GM19240 (cell line): ENCODE measurements at regions not wholly inside any gene's neighbourhood (a gene's known extent, or its start where the extent isn't known, plus 50 kb on each side); places are given as distances from the start of the nearest gene placed in this dataset.

Source experiments
- DNase-seq: peaks from one replicate; pipeline ENCODE4 v3.0.0; 2011; ENCODE audit warnings: low spot score; ENCODE audit not compliant: insufficient read length

GRCh38 chr4:125365731-125366130 lies 51.0 kb downstream of the FAT4 start:
- DNase-seq, result no peak

- DNase-seq, result no peak
Measured at GRCh38 chr4:125368146-125368545, 53.4 kb downstream of the FAT4 start.

- DNase-seq, result no peak
Measured at GRCh38 chr4:125368671-125369081, 53.9 kb downstream of the FAT4 start.

- DNase-seq, result no peak
Measured at GRCh38 chr4:125369098-125369497, 54.3 kb downstream of the FAT4 start.

GRCh38 chr4:125370478-125370877 lies 55.7 kb downstream of the FAT4 start:
- DNase-seq, result no peak

GRCh38 chr4:125382995-125383394 lies 68.2 kb downstream of the FAT4 start:
- no peak for DNase-seq

- DNase-seq, result no peak
Measured at GRCh38 chr4:125387770-125388169, 73.0 kb downstream of the FAT4 start.

- no peak for DNase-seq
Measured at GRCh38 chr4:125388613-125389012, 73.9 kb downstream of the FAT4 start.

GRCh38 chr4:125389713-125390112 lies 75.0 kb downstream of the FAT4 start:
- no peak for DNase-seq

- DNase-seq, result no peak
Measured at GRCh38 chr4:125390126-125390525, 75.4 kb downstream of the FAT4 start.

- no peak for DNase-seq
Measured at GRCh38 chr4:125390727-125391126, 76.0 kb downstream of the FAT4 start.

- DNase-seq, result no peak
Measured at GRCh38 chr4:125392694-125393093, 77.9 kb downstream of the FAT4 start.

GRCh38 chr4:125393825-125394224 lies 79.1 kb downstream of the FAT4 start:
- no peak for DNase-seq

- DNase-seq, result no peak
Measured at GRCh38 chr4:125397226-125397625, 82.5 kb downstream of the FAT4 start.

GRCh38 chr4:125398263-125399002 lies 83.7 kb downstream of the FAT4 start:
- no peak for DNase-seq

GRCh38 chr4:125400756-125401155 lies 86.0 kb downstream of the FAT4 start:
- DNase-seq, result no peak

- DNase-seq, result no peak
Measured at GRCh38 chr4:125401784-125402183, 87.0 kb downstream of the FAT4 start.

GRCh38 chr4:125420526-125420925 lies 105.8 kb downstream of the FAT4 start:
- no peak for DNase-seq

GRCh38 chr4:125421547-125421946 lies 106.8 kb downstream of the FAT4 start:
- DNase-seq, result no peak

- DNase-seq, result no peak
Measured at GRCh38 chr4:125423124-125423523, 108.4 kb downstream of the FAT4 start.

GRCh38 chr4:125428832-125429231 lies 114.1 kb downstream of the FAT4 start:
- DNase-seq, result no peak

GRCh38 chr4:125430086-125430485 lies 115.3 kb downstream of the FAT4 start:
- DNase-seq, result no peak

GRCh38 chr4:125432078-125432477 lies 117.3 kb downstream of the FAT4 start:
- DNase-seq, result no peak

GRCh38 chr4:125433453-125433852 lies 118.7 kb downstream of the FAT4 start:
- DNase-seq, result no peak
